HG02885 (cell line): ENCODE measurements at regions not wholly inside any gene's neighbourhood (a gene's known extent, or its start where the extent isn't known, plus 50 kb on each side); places are given as distances from the start of the nearest gene placed in this dataset.

Experiments used
- ATAC-seq: cut with Tn5 transposase; IDR thresholded peaks from one replicate; pipeline ENCODE4 v1.9.1; 2021; ENCODE audit warnings: mild to moderate bottlenecking; ENCODE audit not compliant: unreplicated experiment, poor library complexity

GRCh38 chr12:9271875-9272274 lies 63.7 kb upstream of the PZP start:
- no peak for ATAC-seq

- ATAC-seq = no peak
Observed at GRCh38 chr12:9264546-9264945, 56.4 kb upstream of the PZP start.

- no peak for ATAC-seq
Observed at GRCh38 chr12:9260931-9261330, 52.7 kb upstream of the PZP start.

- no peak for ATAC-seq
Observed at GRCh38 chr12:9258676-9259075, 50.5 kb upstream of the PZP start.
